ENCODE measurements at regions not wholly inside any gene's neighbourhood (a gene's known extent, or its start where the extent isn't known, plus 50 kb on each side); places are given as distances from the start of the nearest gene placed in this dataset.

DNA sequence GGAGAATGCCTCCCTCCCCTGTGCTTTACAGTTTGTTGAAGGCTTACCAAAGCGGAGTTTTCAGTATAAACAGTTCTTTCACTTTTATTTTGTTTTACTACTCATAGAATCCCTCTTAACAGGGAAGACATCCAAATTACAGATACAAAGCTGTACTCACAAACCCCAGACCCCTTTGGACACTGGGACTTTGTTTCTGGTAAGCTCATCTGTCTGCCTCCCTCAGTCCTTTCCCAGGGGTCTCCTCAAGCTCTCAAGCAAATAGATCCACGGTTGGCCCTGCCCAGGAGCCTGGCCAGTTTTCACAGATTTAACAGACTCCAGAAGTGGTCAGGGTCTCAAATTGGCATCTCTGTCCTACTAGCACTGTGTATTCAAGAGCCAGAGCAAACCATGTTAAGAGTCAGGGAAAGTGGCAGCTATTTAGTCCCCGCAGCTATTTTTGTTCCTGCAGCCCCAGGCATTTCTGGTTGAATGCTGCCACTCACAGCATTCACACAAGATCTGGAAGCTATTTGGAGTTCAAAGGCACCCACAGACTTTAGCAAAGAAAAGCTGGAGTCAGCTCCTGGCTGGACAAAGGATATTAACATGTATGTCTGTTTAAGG is 54.2 kb downstream of the TMEM100 start:
- H3K4me3 ChIP-seq (ENCODE audit: low read length): no peak overlapping the region
- TF ChIP-seq ZNF274 (IDR thresholded peaks at IDR 0.05; ENCODE audit: low read depth, low read length): no peak

DNA sequence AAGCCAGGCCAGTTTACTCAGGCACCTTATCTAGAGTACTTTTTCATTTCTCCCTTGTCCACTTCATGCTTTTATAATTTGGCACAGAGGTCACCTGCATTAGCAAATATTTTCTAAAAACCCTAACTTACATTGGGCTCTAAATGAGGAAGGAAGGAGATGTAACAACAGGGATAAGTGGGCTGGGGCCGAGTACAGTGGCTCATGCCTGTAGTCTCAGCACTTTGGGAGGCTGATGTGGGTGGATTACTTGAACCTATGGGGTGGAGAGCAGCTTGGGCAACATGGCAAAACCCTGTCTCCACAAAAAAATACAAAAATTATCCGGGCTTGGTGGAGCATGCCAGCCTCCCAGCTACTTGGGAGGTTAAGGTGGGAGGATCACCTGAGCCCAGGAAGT is 55.9 kb downstream of the TMEM100 start:
- no peak overlapping the region for H3K4me3 ChIP-seq (ENCODE audit: low read length)
- TF ChIP-seq ZNF274 (IDR thresholded peaks at IDR 0.05; ENCODE audit: low read depth, low read length): no peak

DNA sequence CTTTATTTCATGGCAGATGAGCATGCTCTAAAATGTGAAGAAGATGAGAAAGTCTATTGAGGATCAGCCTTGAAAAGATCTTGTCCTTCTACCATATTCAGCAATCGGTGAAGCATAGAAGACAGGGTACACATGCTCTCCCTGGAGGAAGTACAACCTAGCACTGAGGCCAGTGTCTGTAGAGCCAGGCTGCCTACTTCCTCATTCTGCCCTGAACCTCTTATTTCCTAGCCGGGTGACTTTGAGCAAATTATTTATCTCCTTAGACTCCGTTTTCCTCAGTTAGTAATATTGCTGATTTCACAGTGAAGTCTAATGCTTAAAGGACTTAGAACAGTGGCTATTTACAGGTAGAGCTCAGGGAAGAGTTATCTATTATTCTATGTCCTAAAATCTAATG is 58.4 kb downstream of the TMEM100 start:
- H3K4me3 ChIP-seq (ENCODE audit: low read length): no peak overlapping the region
- no peak for TF ChIP-seq ZNF274 (IDR thresholded peaks at IDR 0.05; ENCODE audit: low read depth, low read length)

DNA sequence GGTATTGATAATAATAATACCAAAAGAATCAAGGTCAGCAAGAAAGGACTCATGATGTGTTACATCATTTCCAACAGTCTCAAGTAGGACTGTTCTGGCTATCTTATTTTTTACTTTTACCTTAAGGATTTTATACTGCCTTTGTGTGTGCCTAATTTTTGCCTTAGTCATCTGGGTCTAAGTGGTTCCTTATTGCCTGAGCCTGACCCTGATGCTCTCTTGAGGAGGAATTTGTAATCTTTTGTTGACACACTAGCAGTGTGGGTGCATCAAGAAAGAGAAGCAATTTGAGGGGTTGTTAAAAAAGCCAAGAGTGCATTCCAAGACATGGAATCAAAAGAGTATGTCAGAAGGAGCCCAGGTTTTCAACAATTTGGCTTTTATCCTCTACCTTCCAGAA is 59.3 kb downstream of the TMEM100 start:
- H3K4me3 ChIP-seq (ENCODE audit: low read length): no peak overlapping the region
- no peak for TF ChIP-seq ZNF274 (IDR thresholded peaks at IDR 0.05; ENCODE audit: low read depth, low read length)

DNA sequence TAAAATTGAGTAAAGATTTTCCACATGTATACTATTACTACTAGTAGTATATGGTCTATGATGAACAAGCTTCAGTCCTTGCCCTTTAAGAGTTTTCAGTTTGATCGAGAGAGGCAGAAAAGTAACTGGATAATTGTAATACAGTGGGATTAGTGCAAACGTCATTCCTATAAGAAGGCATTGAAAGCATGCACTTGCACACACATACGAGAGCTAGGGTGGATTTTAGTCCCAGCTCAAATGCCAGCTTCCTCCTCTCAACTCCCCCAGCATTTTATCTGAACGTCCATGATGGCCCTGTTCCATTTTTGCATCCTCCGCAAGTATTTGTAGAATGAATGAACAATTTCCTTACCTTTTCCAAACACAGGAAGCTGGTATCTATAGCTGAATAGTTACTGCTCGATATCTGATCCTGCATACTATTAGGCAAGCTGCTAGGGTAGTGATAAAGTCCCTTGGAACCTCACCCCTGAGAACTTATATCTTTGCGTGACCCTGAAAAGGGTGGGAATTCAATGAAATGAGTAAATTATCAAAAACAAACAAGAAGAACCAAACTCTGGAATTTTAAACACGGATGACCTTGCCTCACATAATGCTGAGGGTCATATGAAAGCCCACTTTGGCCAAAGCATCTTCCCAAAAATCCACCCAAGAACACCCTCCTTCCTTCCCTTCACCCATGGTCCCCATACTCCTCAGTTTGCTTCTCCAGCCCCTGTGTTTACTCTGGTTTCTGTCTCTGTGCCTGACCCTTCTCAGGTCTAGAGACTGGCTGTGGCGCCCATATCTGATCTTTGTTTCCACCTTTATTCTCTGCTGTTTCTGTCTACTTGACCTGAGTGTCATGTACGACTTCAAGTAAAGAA is 60.5 kb downstream of the TMEM100 start:
- no peak overlapping the region for H3K4me3 ChIP-seq (ENCODE audit: low read length)
- no peak for TF ChIP-seq ZNF274 (IDR thresholded peaks at IDR 0.05; ENCODE audit: low read depth, low read length)

DNA sequence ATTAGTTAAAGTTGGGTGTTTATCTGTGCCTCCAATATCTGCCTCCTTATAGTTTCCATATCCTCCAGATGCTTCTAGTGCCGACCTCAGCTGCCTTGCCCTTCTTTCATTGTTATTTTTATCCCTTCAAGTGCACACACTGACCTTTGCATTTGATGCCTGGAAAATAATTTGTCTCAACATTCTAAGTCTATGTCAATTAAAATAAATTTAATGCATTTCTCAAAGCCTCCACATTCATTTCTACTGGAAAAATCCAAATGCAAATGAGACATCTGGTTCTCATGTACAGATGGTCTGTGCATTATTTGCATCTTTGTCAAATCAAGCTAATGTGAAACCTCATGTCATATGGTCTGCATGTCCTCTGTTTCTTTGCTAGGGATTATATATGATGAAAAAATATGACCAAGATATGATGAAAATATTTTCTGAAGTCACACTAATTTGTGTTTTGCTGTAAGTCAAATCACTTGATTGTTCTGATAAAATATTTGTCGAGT is 61.4 kb downstream of the TMEM100 start:
- no peak overlapping the region for H3K4me3 ChIP-seq (ENCODE audit: low read length)
- no peak for TF ChIP-seq ZNF274 (IDR thresholded peaks at IDR 0.05; ENCODE audit: low read depth, low read length)

DNA sequence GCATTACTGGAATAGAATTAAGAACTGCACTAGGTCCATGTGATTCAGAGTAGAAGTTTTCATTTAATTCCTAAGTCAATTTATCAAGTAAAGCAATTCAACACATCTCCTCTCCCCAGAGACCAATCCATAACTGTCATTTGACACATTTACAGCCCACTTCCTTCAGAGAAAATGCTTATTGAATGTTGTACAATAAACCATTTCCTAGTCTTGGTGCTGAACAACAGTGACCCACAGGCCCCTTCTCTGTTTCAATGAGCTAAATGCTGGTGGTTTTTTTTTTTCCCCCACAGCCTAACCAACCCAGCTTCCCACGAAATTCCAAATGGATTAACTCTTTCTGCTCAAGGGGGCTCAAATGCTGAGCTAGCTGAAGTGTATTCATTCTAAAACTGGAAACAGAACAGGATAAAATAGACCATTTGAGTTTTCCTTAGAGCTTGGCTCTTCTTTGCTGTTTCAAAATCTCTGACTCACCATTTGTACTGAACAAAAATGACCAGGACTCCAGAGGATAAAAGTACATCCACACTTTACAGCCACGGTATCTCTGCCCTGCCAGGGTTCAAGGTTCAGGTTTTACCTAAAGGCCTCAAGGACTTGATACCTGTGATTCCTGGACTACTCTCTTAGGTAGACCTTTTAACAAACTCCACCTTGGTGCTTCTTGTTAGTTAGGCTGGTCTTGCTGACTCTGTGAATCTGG is 62.3 kb downstream of the TMEM100 start:
- no peak for TF ChIP-seq ZNF274 (IDR thresholded peaks at IDR 0.05; ENCODE audit: low read depth, low read length)
- no peak overlapping the region for H3K4me3 ChIP-seq (ENCODE audit: low read length)

DNA sequence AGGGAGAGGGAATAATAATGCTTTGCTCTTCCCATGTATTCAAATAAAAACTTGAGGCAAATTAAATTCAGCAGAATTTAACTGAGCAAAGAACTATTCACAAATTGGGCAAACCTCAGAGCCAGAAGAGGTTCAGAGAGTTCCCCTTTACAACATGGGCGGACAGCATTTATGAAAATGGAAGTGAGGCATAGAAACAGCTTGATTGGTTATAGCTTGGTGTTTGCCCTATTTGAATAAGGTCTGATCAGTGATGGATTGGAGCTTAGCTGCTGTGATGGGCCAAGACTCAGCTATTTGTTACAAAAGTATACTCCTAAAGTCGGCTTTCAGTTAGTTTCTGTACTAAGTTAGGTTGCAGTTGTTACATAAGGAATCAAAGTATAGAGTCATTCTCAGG is 63.0 kb downstream of the TMEM100 start:
- H3K4me3 ChIP-seq (ENCODE audit: low read length): no peak overlapping the region
- no peak for TF ChIP-seq ZNF274 (IDR thresholded peaks at IDR 0.05; ENCODE audit: low read depth, low read length)

DNA sequence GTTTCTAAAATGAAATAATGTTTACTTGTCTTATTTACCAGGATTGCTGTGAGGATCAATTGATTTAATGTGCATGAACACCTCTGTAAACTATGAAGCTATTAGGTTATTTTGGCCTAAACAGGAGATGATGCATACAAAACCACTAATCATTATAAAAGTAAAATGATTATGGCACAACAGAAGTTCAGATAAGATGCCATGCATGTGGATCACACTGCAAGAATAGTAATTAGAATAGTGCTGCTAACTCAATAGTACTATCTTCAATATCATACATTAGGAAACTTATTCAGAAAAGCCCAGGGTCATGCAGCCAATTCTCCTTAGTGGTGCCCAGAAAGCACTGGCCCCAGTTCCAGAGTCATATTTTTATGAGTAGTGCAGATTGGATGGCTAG is 66.9 kb downstream of the TMEM100 start:
- H3K4me3 ChIP-seq (ENCODE audit: low read length): no peak overlapping the region
- no peak for TF ChIP-seq ZNF274 (IDR thresholded peaks at IDR 0.05; ENCODE audit: low read depth, low read length)

DNA sequence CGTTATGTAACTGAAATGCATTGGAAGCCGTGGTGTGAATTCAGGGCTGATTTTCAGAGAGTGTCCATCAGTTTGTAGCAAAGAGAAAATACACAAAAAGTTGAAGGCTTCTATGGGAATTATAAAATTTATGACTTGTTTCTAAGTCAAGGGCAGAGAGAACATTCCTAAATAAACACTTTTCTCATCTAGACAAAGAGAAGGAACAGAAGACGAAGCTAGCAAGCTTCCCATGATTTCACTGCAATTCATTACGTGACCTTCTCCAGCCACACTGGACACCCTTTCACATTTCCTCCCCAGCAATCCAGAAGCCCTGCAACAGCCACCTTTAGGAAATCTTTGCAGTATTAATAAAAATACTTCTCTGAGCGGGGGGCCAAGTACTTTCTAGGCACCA is 67.8 kb downstream of the TMEM100 start:
- no peak overlapping the region for H3K4me3 ChIP-seq (ENCODE audit: low read length)
- no peak for TF ChIP-seq ZNF274 (IDR thresholded peaks at IDR 0.05; ENCODE audit: low read depth, low read length)

DNA sequence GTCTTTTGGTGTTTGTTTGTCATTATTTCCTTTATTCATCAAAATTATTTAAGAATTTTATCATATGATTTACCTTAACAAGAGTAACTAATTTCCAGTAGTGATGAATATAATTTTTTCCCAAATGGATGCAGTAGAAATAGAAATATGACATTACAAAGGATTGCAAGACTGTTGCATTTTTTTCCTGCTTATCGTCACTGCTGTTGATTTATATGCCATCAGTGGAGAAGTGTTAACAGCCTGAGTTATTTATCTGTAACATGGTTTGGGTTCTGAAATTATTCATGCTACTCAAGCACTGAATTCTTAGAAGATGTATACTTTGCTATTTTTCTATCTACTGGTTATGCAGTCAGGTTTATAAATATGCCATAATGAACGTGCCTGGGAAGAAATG is 68.6 kb downstream of the TMEM100 start:
- no peak overlapping the region for H3K4me3 ChIP-seq (ENCODE audit: low read length)
- no peak for TF ChIP-seq ZNF274 (IDR thresholded peaks at IDR 0.05; ENCODE audit: low read depth, low read length)

DNA sequence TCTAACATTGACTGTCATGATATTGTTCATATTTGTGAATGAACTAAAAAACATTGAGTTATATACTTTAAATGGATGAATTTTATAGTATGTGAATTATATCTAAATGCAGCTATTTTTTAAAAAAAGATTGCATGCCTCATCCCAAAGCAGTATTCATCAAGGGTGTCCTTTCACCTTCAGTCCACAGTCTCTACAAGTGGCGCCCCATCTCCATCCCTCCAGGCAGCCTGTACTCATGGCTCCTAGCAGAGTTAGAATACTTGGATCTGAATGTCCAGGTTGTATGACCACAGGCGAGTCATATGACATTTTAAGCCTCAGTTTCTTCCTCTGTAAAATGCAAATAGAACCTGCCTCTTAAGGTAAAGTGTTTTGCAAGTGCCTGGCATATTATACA is 69.8 kb downstream of the TMEM100 start:
- H3K4me3 ChIP-seq (ENCODE audit: low read length): no peak overlapping the region
- no peak for TF ChIP-seq ZNF274 (IDR thresholded peaks at IDR 0.05; ENCODE audit: low read depth, low read length)

DNA sequence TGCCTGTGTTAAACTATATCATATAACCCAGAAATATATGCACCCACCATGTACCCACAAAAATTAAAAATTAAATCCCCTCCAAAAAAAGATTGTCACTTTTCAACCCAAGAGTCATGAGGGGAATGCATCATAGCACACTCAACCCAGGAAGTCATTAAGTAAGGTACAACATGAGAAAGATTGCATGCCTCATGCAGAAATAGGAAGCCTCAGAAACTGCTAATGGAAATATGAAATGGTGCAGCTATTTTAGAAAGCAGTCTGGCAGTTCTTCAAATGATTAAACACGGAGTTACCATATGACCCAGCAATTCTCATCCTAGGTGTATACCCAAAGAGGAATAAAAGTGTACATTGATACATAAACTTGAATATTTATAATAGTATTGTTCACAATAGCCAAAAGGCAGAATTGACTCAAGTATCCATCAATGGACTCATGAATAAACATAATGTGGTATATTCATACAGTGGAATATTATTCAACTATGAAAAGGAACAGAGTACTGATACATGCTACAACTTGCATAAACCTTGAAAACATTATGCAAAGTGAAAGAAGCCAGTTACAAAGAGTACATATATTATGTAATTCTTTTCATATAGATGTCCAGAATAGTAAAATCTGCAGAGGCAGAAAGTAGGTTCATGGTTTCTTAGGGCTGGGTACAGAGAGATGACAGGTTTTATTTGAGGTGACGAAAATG is 70.4 kb downstream of the TMEM100 start:
- H3K4me3 ChIP-seq (ENCODE audit: low read length): no peak overlapping the region
- TF ChIP-seq ZNF274 (IDR thresholded peaks at IDR 0.05; ENCODE audit: low read depth, low read length): no peak

DNA sequence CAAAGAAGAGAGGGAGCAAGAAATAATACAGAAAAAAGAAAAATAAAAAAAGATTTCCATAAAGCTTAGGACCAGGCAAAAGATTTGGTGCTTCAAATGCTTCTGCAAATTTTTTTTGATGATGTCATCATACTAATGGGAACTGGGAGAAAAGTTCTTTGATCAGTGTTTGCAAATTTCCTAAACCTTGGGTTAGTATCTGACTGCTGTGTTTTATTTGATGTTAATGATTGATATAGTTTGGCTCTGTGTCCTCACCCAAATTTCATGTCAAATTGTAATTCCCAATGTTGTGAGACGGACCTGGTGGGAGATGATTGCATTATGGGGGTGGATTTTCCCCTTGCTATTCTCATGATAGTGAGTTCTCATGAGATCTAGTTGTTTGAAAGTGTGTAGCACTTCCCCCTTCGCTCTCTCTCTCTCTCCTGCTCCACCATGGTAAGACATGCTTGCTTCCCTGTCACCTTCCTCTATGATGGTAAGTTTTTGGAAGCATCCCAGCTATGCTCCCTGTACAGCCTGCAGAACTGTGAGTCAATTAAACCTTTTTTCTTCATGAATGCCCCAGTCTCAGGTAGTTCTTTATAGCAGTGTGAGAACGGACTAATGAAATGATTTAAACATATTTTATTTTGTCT is 72.6 kb downstream of the TMEM100 start:
- TF ChIP-seq ZNF274 (IDR thresholded peaks at IDR 0.05; ENCODE audit: low read depth, low read length): no peak

More for the DNA sequence above, 72.6 kb downstream of the TMEM100 start:
- no peak overlapping the region for H3K4me3 ChIP-seq (ENCODE audit: low read length)
